IPS DF 6.9 (cell line): ENCODE measurements at regions not wholly inside any gene's neighbourhood (a gene's known extent, or its start where the extent isn't known, plus 50 kb on each side); places are given as distances from the start of the nearest gene placed in this dataset.
A peak's percentile ranks its signal among the peaks of the same experiment; 100 is the strongest.

Experiments
- DNase-seq: peaks from one replicate; pipeline ENCODE4 v3.0.0-alpha.2; 2013; ENCODE audit warnings: low read depth, low spot score
- H3K27ac ChIP-seq: one replicate; pipeline ENCODE4 v1.5.1; 2013; ENCODE audit warnings: low read length, control low read depth
- H3K27me3 ChIP-seq: 2 replicates; pipeline ENCODE4 v1.6.1; 2013; ENCODE audit warnings: mild to moderate bottlenecking, low read length; ENCODE audit not compliant: control insufficient read depth, insufficient read depth
- H3K36me3 ChIP-seq: 2 replicates; pipeline ENCODE4 v1.6.1; 2013; ENCODE audit warnings: low read length; ENCODE audit not compliant: control insufficient read depth, insufficient read depth
- H3K4me1 ChIP-seq: 2 replicates; pipeline ENCODE4 v1.6.1; 2013; ENCODE audit warnings: low read length; ENCODE audit not compliant: control insufficient read depth, insufficient read depth
- H3K4me3 ChIP-seq: 2 replicates; pipeline ENCODE4 v1.5.1; 2013; ENCODE audit warnings: mild to moderate bottlenecking, low read length
- H3K9me3 ChIP-seq: 2 replicates; pipeline ENCODE4 v1.6.1; 2013; ENCODE audit warnings: low read length, inconsistent platforms; ENCODE audit not compliant: control insufficient read depth, insufficient read depth
- WGBS: extraction: QIAGEN DNeasy Blood & Tissue Kit; methylation state at CpG from one replicate; pipeline ENCODE4 v1.1.7; 2013; ENCODE audit warnings: mixed read lengths, missing lambda C conversion rate; ENCODE audit not compliant: insufficient read length, insufficient coverage; 5-methylcytosine and 5-hydroxymethylcytosine counted together

DNA sequence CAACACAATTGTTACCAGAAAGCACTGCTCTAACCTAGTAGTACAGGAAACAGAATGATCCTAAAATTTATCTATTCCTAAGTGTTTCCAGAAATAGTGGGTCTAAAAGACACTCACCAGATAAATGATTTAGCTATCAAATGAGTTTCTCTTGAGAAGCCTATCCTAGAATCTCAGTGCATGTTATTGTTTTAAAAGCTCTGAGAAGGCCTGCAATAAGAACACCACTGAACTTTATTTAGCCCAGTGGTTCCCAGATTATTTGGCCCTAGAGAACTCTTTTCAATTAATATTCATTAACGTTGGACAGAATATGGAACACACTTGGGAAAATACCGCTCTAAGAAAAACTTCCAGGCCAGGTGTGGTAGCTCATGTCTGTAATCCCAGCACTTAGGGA, 220.1 kb upstream of the GHITM start:
- H3K4me1 ChIP-seq, result peaks cover 3% of the 10 kb centered on the region; the same call in 1 of the 2 replicates
- no CpG with 5 or more reads among the region's 2 CpGs for WGBS
- H3K36me3 ChIP-seq, result no peaks in the 10 kb centered on the region
- no peak for DNase-seq
- no peaks in the 10 kb centered on the region for H3K9me3 ChIP-seq
- no peak overlapping the region for H3K27ac ChIP-seq
- H3K4me3 ChIP-seq, result no peak overlapping the region
- H3K27me3 ChIP-seq, result no peaks in the 10 kb centered on the region

DNA sequence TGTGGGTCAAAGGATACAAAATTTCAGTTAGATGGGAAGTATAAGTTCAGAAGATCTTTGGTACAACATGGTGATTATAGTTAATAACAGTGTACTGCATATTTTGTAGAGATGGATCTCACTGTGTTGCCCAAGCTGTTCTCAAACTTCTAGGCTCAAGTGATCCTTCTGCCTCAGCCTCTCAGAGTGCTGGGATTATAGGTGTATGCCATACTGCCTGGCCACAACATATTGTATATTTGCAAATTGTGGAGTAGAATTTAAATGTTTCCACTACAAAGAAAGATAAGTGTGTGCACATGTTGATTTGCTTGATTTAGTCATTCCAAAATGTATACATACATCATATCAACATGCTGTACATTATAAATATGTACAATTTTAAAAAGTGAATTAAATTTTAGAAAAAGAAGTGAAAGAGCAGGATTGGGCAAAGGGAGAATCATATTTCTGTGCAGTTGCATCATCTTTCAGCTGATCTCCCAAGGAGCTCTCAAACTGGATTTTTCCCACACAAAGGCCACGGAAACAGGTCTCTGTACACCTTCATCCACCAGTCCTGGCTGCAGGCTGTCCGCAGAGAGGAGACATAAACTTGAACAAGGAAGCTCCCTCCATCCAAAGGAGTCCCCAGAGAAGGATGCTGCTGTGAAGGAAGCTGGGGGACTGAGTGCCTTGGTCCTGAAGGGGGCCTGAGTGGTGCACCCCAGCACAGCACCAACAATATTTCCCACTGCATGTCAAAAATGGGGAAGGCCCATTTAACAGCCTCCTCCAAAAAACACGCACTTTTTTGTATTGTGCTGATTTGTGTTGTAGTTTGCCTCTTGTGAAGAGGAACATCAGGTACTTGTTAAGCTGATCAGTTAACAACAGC, 217.1 kb upstream of the GHITM start:
- no peaks in the 10 kb centered on the region for H3K27me3 ChIP-seq
- no peak for DNase-seq
- H3K9me3 ChIP-seq, result no peaks in the 10 kb centered on the region
- no peaks in the 10 kb centered on the region for H3K4me1 ChIP-seq
- no peaks in the 10 kb centered on the region for H3K36me3 ChIP-seq
- WGBS, result no CpG with 5 or more reads among the region's 3 CpGs
- H3K4me3 ChIP-seq, result no peak overlapping the region
- no peak overlapping the region for H3K27ac ChIP-seq

- Histone ChIP-seq H3K9me3 (no peaks in the 10 kb centered on the region), H3K27me3 (no peaks in the 10 kb centered on the region), H3K27ac (no peak overlapping the region), H3K4me3 (no peak overlapping the region), H3K4me1 (no peaks in the 10 kb centered on the region), H3K36me3 (no peaks in the 10 kb centered on the region)
- DNase-seq, result peak; percentile 37
- no CpG with 5 or more reads among the region's 5 CpGs for WGBS
These were observed 214.2 kb upstream of the GHITM start for GRCh38 chr10:83925133-83925532.

GRCh38 chr10:83926606-83927005, 212.7 kb upstream of the GHITM start:
- no peak for DNase-seq
- Histone ChIP-seq H3K27ac (no peak overlapping the region), H3K27me3 (no peaks in the 10 kb centered on the region), H3K36me3 (no peaks in the 10 kb centered on the region), H3K4me1 (no peaks in the 10 kb centered on the region), H3K9me3 (no peaks in the 10 kb centered on the region), H3K4me3 (no peak overlapping the region)
- WGBS, result no CpG with 5 or more reads among the region's 2 CpGs

GRCh38 chr10:83927166-83927565, 212.1 kb upstream of the GHITM start:
- WGBS, result no CpG with 5 or more reads among the region's 2 CpGs
- Histone ChIP-seq H3K9me3 (no peaks in the 10 kb centered on the region), H3K27me3 (no peaks in the 10 kb centered on the region), H3K36me3 (no peaks in the 10 kb centered on the region), H3K27ac (no peak overlapping the region), H3K4me3 (no peak overlapping the region), H3K4me1 (no peaks in the 10 kb centered on the region)
- no peak for DNase-seq

GRCh38 chr10:83929399-83929798, 209.9 kb upstream of the GHITM start:
- H3K27ac ChIP-seq, result no peak overlapping the region
- no peaks in the 10 kb centered on the region for H3K27me3 ChIP-seq
- no CpG with 5 or more reads among the region's 3 CpGs for WGBS
- DNase-seq, result no peak
- no peaks in the 10 kb centered on the region for H3K4me1 ChIP-seq
- no peaks in the 10 kb centered on the region for H3K36me3 ChIP-seq
- H3K9me3 ChIP-seq, result no peaks in the 10 kb centered on the region
- no peak overlapping the region for H3K4me3 ChIP-seq

DNA sequence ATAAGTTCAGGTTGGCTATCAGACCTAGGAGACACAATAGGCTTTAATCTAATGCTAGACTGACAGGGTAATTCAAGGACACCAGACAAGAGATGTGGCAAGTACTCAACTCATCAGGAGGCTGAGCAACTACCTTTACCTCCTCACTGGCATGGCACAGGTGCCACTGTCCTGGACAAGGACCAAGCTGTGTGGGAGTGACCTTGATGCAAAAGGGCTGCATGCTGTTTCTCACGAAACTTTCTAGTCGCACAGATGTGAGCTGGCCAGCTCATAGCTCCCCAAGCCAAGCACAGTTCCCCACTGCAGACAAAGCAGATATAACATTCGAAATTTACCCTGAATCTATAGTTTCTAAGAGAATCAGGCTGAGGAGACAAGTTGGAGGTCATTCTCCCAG, 207.6 kb upstream of the GHITM start:
- H3K9me3 ChIP-seq, result no peaks in the 10 kb centered on the region
- no peaks in the 10 kb centered on the region for H3K27me3 ChIP-seq
- H3K27ac ChIP-seq, result no peak overlapping the region
- no peak for DNase-seq
- H3K4me3 ChIP-seq, result no peak overlapping the region
- no peaks in the 10 kb centered on the region for H3K36me3 ChIP-seq
- H3K4me1 ChIP-seq, result no peaks in the 10 kb centered on the region
- WGBS, result no CpG with 5 or more reads among the region's 3 CpGs

DNA sequence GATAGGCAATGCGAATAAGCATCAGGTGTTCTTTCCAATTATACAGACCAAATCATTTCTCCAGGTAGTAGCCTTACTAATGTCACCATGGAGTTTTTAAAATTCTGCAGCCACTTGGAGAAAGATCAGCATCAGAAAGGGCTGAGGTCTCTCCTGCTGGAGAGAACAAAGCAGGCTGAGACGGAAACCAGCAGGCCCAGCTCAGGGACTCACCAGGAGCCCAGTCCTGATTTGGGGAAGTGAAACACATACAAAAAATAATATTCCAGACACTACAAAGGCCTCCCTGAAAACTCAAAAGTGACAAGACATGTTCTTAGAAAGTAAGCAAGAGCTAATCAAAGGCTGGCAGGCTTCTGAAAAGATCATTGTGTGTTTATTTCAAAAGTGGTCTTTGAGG, 207.1 kb upstream of the GHITM start:
- Histone ChIP-seq H3K27me3 (no peaks in the 10 kb centered on the region), H3K27ac (no peak overlapping the region), H3K4me3 (no peak overlapping the region), H3K36me3 (no peaks in the 10 kb centered on the region), H3K9me3 (no peaks in the 10 kb centered on the region), H3K4me1 (no peaks in the 10 kb centered on the region)
- WGBS, result no CpG with 5 or more reads among the region's 2 CpGs
- no peak for DNase-seq

- DNase-seq, result no peak
- Histone ChIP-seq H3K4me1 (no peaks in the 10 kb centered on the region), H3K36me3 (no peaks in the 10 kb centered on the region), H3K4me3 (no peak overlapping the region), H3K27me3 (no peaks in the 10 kb centered on the region), H3K9me3 (no peaks in the 10 kb centered on the region), H3K27ac (no peak overlapping the region)
- WGBS, result no CpG with 5 or more reads among the region's 3 CpGs
These were observed 205.2 kb upstream of the GHITM start for GRCh38 chr10:83934062-83934461.

DNA sequence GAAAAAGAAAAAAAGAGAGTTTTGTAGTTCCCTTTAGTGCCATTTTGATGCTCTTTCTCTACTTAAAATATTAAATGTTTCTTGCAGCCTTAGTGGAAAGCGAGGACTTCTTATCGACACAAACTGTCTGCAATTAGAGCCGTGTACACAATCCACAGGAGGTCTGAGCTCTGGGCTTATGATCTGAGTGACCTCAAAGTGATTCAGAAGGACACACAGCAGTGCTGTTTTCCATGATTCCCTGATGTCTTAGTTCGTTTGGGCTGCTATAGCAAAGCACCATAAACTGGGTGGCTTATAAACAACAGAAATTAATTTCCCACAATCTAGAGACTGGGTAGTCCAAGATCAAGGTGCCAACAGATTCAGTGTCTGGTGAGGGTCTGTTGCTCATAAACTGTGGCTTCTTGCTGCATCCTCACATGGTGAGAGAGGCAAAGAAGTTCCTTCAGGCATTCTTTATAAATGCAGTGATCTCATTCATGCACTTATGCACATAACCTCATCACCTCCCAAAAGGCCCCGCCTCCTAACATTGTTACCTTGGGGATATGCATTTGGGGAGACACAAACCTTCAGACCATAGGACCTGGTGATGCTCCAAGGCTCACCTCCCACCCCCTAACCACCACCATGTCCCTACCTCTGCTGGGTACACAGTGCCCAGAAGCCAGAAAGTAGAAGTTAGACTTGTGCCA, 204.5 kb upstream of the GHITM start:
- H3K9me3 ChIP-seq, result no peaks in the 10 kb centered on the region
- no CpG with 5 or more reads among the region's 5 CpGs for WGBS
- H3K36me3 ChIP-seq, result no peaks in the 10 kb centered on the region
- no peaks in the 10 kb centered on the region for H3K27me3 ChIP-seq
- H3K4me3 ChIP-seq, result no peak overlapping the region
- H3K4me1 ChIP-seq, result no peaks in the 10 kb centered on the region
- H3K27ac ChIP-seq, result no peak overlapping the region
- DNase-seq, result no peak
